Panc1 (cell line): ENCODE measurements at regions not wholly inside any gene's neighbourhood (a gene's known extent, or its start where the extent isn't known, plus 50 kb on each side); places are given as distances from the start of the nearest gene placed in this dataset.

Experiments used
- ATAC-seq: fragments of 200-7000 bp; cut with Tn5 transposase; 2 replicates; pipeline ENCODE4 v1.9.1; 2020; ENCODE audit warnings: mild to moderate bottlenecking, moderate library complexity
- BruUV-seq: library from RNA; stranded (reverse); fragments of 400-500 nt; replicated peaks from 2 replicates; lab custom pipeline; 2021; lab: Mats Ljungman, UMichigan
- CTCF ChIA-PET: fragments of 300-600 bp; sonication (Branson Sonifier 250); formaldehyde crosslinking; loops from one replicate; lab custom pipeline; 2022; ENCODE audit warnings: antibody characterized with exemption; lab: Charles Lee
- POLR2A ChIA-PET: fragments of 300-600 bp; sonication (Branson Sonifier 250); formaldehyde crosslinking; loops from one replicate; lab custom pipeline; 2022; ENCODE audit warnings: antibody characterized with exemption; lab: Charles Lee
- DNase-seq: peaks from one replicate; pipeline ENCODE4 v3.0.0-alpha.2; 2010; ENCODE audit warnings: low read depth, low spot score
- H3K27ac ChIP-seq: 2 replicates; pipeline ENCODE4 v1.5.1; 2011; ENCODE audit warnings: mild to moderate bottlenecking, low read length, inconsistent platforms
- H3K27me3 ChIP-seq: fragments of 200-500 bp; sonication (Bioruptor generic); 2 replicates; pipeline ENCODE4 v1.6.0; 2014; ENCODE audit warnings: low read length, inconsistent platforms; ENCODE audit not compliant: control insufficient read depth, insufficient read depth
- H3K36me3 ChIP-seq: fragments of 200-500 bp; sonication (Bioruptor generic); 2 replicates; pipeline ENCODE4 v1.5.1; 2014; ENCODE audit warnings: inconsistent platforms, mild to moderate bottlenecking, low read length, moderate library complexity; ENCODE audit not compliant: control insufficient read depth, insufficient read depth
- H3K4me1 ChIP-seq: 2 replicates; pipeline ENCODE4 v1.5.1; 2011; ENCODE audit warnings: inconsistent platforms, mild to moderate bottlenecking, low read length, moderate library complexity; ENCODE audit not compliant: control insufficient read depth, insufficient read depth
- H3K4me3 ChIP-seq, 2 experiments: 2 replicates each; pipeline ENCODE4 v1.5.1; 2011 to 2012; ENCODE audit warnings: low read depth in 2 of 2, low read length in 2 of 2, mild to moderate bottlenecking in 2 of 2, inconsistent platforms in 1 of 2, moderate library complexity in 1 of 2
- H3K9me3 ChIP-seq: fragments of 200-500 bp; sonication (Bioruptor generic); 2 replicates; pipeline ENCODE4 v1.5.1; 2014; ENCODE audit warnings: low read depth, mild to moderate bottlenecking, inconsistent platforms, low read length, moderate library complexity; ENCODE audit not compliant: control insufficient read depth, insufficient read depth
- CTCF ChIP-seq: fragments of 450-650 bp; IDR thresholded peaks from 2 replicates; pipeline ENCODE4 v1.5.1; 2017; ENCODE audit warnings: mild to moderate bottlenecking
- POLR2AphosphoS5 ChIP-seq: IDR thresholded peaks from 2 replicates; pipeline ENCODE4 v1.6.1; 2012; ENCODE audit warnings: mild to moderate bottlenecking, low read depth, low read length, moderate library complexity
- REST ChIP-seq, 2 experiments: IDR thresholded peaks; 2 replicates each; pipeline ENCODE4 v1.6.1; 2011 to 2012; ENCODE audit warnings: low read depth in 2 of 2, control low read depth in 1 of 2, low read length in 1 of 2, mild to moderate bottlenecking in 1 of 2, moderate library complexity in 1 of 2; ENCODE audit not compliant: insufficient read depth in 1 of 2
- SIN3A ChIP-seq: IDR thresholded peaks from 2 replicates; pipeline ENCODE4 v1.6.1; 2012; ENCODE audit warnings: low read depth, mild to moderate bottlenecking, low read length, moderate library complexity, borderline replicate concordance; ENCODE audit not compliant: insufficient read depth
- TCF7L2 ChIP-seq: IDR thresholded peaks from 2 replicates; pipeline ENCODE4 v1.6.1; 2011; ENCODE audit warnings: mild to moderate bottlenecking, low read depth, low read length, inconsistent platforms
- in situ Hi-C: cut with HindIII; loops from 2 replicates; pipeline ENCODE4 v1.10.0; 2016; ENCODE audit warnings: low sequenced_read_pairs, low pct_unique_long_range_greater_than_20kb
- intact Hi-C: fragments of 100-400 bp; cut with micrococcal nuclease; formaldehyde crosslinking; loops from one replicate; pipeline ENCODE4 v1.10.0; 2022; ENCODE audit not compliant: unreplicated experiment

- DNase-seq: no peak
- in situ Hi-C loops: no loop called here
- BruUV-seq: no TSS peak
- no peak for ATAC-seq
- TF ChIP-seq TCF7L2 (no peak), POLR2AphosphoS5 (no peak), SIN3A (no peak), CTCF (no peak), REST (IDR thresholded peaks at IDR 0.05; ENCODE audit: insufficient read depth in 1 of 2, low read depth in 2 of 2, low read length in 1 of 2) (no peak)
- H3K9me3 ChIP-seq: no peaks in the 10 kb centered on the region
- CTCF ChIA-PET: no interaction called here
- intact Hi-C loops: no loop called here
- no peaks in the 10 kb centered on the region for H3K36me3 ChIP-seq
- H3K4me3 ChIP-seq: no peak overlapping the region
- no peaks in the 10 kb centered on the region for H3K4me1 ChIP-seq
- H3K27me3 ChIP-seq: no peaks in the 10 kb centered on the region
- no peak overlapping the region for H3K27ac ChIP-seq
- POLR2A ChIA-PET: no interaction called here
Observed at GRCh38 chr21:40952551-40953323, 105.8 kb upstream of the DSCAM start.

GRCh38 chr21:40964691-40965090 lies 117.7 kb upstream of the DSCAM start:
- no peak for DNase-seq
- intact Hi-C loops: no loop called here
- H3K9me3 ChIP-seq: no peaks in the 10 kb centered on the region
- no peaks in the 10 kb centered on the region for H3K4me1 ChIP-seq
- BruUV-seq: no TSS peak
- ChIA-PET POLR2A (no interaction called here), CTCF (no interaction called here)
- no peaks in the 10 kb centered on the region for H3K36me3 ChIP-seq
- TF ChIP-seq CTCF (no peak), REST (IDR thresholded peaks at IDR 0.05; ENCODE audit: insufficient read depth in 1 of 2, low read depth in 2 of 2, low read length in 1 of 2) (no peak)
- no peak for ATAC-seq
- in situ Hi-C loops: no loop called here
- H3K27me3 ChIP-seq: no peaks in the 10 kb centered on the region
- no peak overlapping the region for H3K4me3 ChIP-seq
- no peak overlapping the region for H3K27ac ChIP-seq
